ENCODE measurements at regions not wholly inside any gene's neighbourhood (a gene's known extent, or its start where the extent isn't known, plus 50 kb on each side); places are given as distances from the start of the nearest gene placed in this dataset.

GRCh38 chr6:1187293-1188131 lies 124.4 kb upstream of the FOXQ1 start:
- no peak for TF ChIP-seq CTCF (IDR thresholded peaks at IDR 0.05; ENCODE audit: poor library complexity)
- no peak for TF ChIP-seq EZH2 (IDR thresholded peaks at IDR 0.05; ENCODE audit: borderline replicate concordance)
- no peak for TF ChIP-seq EZH2phosphoT487 (IDR thresholded peaks at IDR 0.05; ENCODE audit: low read depth, severe bottlenecking, unreplicated experiment)
- H3K4me1 ChIP-seq (ENCODE audit: insufficient read depth) = no peaks in the 10 kb centered on the region
- no peaks in the 10 kb centered on the region for H3K36me3 ChIP-seq (replicated peaks; ENCODE audit: insufficient read depth, low read depth)
- no peaks in the 10 kb centered on the region for H3K9me2 ChIP-seq (replicated peaks; ENCODE audit: insufficient read depth)
- H3K9me3 ChIP-seq (ENCODE audit: low read depth) = no peaks in the 10 kb centered on the region
- H2AFZ ChIP-seq = no peak overlapping the region
- no peaks in the 10 kb centered on the region for H4K20me1 ChIP-seq (ENCODE audit: insufficient read depth, poor library complexity, severe bottlenecking)
- H3K27ac ChIP-seq = no peak overlapping the region
- DNase-seq (ENCODE audit: low spot score) = peak; percentile 27
- H3K4me2 ChIP-seq = no peak overlapping the region
- no peaks in the 10 kb centered on the region for H3K27me3 ChIP-seq
- H3K4me3 ChIP-seq = no peak overlapping the region
- 82% methylated on average over 7 of the region's 7 CpGs for WGBS (ENCODE audit: low lambda C conversion rate, missing lambda C conversion rate)
- no peaks in the 10 kb centered on the region for H3K79me2 ChIP-seq

- TF ChIP-seq CTCF (IDR thresholded peaks at IDR 0.05; ENCODE audit: poor library complexity) = no peak
- TF ChIP-seq EZH2phosphoT487 (IDR thresholded peaks at IDR 0.05; ENCODE audit: low read depth, severe bottlenecking, unreplicated experiment) = no peak
- TF ChIP-seq EZH2 (IDR thresholded peaks at IDR 0.05; ENCODE audit: borderline replicate concordance) = no peak
- H3K79me2 ChIP-seq = no peaks in the 10 kb centered on the region
- no peaks in the 10 kb centered on the region for H3K4me1 ChIP-seq (ENCODE audit: insufficient read depth)
- no peaks in the 10 kb centered on the region for H3K36me3 ChIP-seq (replicated peaks; ENCODE audit: insufficient read depth, low read depth)
- no peaks in the 10 kb centered on the region for H4K20me1 ChIP-seq (ENCODE audit: insufficient read depth, poor library complexity, severe bottlenecking)
- no peak overlapping the region for H3K4me3 ChIP-seq
- H3K9me3 ChIP-seq (ENCODE audit: low read depth) = no peaks in the 10 kb centered on the region
- H3K27me3 ChIP-seq = no peaks in the 10 kb centered on the region
- 92% methylated on average over 4 of the region's 4 CpGs for WGBS (ENCODE audit: low lambda C conversion rate, missing lambda C conversion rate)
- H2AFZ ChIP-seq = no peak overlapping the region
- H3K9me2 ChIP-seq (replicated peaks; ENCODE audit: insufficient read depth) = no peaks in the 10 kb centered on the region
- DNase-seq (ENCODE audit: low spot score) = no peak
- no peak overlapping the region for H3K27ac ChIP-seq
- no peak overlapping the region for H3K4me2 ChIP-seq
Measured at GRCh38 chr6:1184318-1184717, 127.6 kb upstream of the FOXQ1 start.

- TF ChIP-seq CTCF (IDR thresholded peaks at IDR 0.05; ENCODE audit: poor library complexity) = no peak
- DNase-seq (ENCODE audit: low spot score) = no peak
- Histone ChIP-seq H3K27ac (no peak overlapping the region), H3K9me2 (replicated peaks; ENCODE audit: insufficient read depth) (no peaks in the 10 kb centered on the region), H3K4me3 (no peak overlapping the region), H3K36me3 (replicated peaks; ENCODE audit: insufficient read depth, low read depth) (no peaks in the 10 kb centered on the region), H3K4me1 (ENCODE audit: insufficient read depth) (no peaks in the 10 kb centered on the region), H4K20me1 (ENCODE audit: insufficient read depth, poor library complexity, severe bottlenecking) (no peaks in the 10 kb centered on the region), H3K9me3 (ENCODE audit: low read depth) (no peaks in the 10 kb centered on the region), H2AFZ (no peak overlapping the region), H3K4me2 (no peak overlapping the region), H3K27me3 (no peaks in the 10 kb centered on the region), H3K79me2 (no peaks in the 10 kb centered on the region)
- 87% methylated on average over 13 of the region's 13 CpGs for WGBS (ENCODE audit: low lambda C conversion rate, missing lambda C conversion rate)
Measured at GRCh38 chr6:1182722-1183521, 129.0 kb upstream of the FOXQ1 start.

Measured in hepatocyte (in vitro differentiated cells).